NCI-H524 treated with DMSO at 0.1 percent for 48 hours (cell line): ENCODE measurements at regions not wholly inside any gene's neighbourhood (a gene's known extent, or its start where the extent isn't known, plus 50 kb on each side); places are given as distances from the start of the nearest gene placed in this dataset.
"Not testable (repeated sequence)": the region's sequence is repeated elsewhere in the genome, so short reads cannot be mapped to it uniquely, and the experiment has no call there.

ENCODE experiments used
- DNase-seq: peaks from one replicate; lab custom pipeline; 2025; lab: John Stamatoyannopoulos, UW

DNA sequence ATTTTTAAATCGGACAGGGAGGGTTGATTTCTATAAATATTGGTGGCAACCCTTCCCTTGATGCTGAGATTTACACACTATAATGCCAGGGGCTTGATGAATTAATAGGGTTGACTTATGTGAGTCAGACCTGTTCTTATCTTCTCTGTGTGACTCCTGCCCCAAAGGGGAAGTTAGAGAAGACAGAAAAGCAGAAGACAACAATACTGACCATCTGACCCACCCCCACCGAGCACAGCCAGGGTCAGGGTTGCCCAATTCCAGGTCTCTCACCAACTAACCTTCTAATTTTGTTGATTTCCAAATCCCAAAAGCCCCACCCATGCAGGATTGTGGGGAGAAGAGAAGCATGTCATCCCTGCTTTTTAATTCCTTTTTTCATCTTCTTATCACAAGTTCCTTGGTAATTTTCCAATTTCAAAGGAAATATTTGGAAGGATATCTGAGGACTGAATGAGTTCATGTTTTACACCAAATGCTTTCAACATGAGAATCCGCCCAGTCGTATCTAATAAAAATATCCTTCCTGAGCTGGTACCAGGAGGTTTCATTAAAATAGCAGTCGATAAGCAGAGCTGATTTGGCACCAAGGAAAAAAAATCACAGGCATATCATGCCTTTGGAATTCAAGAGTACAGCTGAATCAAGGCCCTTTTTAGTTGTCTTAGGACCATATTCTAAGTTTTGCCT lies 603.4 kb upstream of the CDH11 start:
- no peak for DNase-seq

DNA sequence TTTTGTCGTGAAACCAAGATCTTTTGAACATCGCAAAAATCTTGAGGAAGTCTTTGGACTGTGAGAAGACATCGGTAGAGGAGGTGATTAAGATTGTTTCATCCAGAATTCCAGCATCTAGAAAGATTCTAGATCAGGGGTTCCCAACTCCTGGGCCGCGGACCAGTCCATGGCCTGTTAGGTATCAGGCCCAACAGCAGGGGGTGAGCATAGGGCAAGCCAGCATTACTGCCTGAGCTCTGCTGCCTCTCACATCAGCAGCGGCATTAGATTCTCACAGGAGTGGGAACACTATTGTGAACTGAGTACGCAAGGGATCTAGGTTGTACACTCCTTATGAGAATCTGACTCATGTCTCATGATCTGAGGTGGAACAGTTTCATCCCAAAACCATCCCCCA lies 600.6 kb upstream of the CDH11 start:
- no peak for DNase-seq

- no peak for DNase-seq
Measured at GRCh38 chr16:65717846-65718245, 596.0 kb upstream of the CDH11 start.

DNA sequence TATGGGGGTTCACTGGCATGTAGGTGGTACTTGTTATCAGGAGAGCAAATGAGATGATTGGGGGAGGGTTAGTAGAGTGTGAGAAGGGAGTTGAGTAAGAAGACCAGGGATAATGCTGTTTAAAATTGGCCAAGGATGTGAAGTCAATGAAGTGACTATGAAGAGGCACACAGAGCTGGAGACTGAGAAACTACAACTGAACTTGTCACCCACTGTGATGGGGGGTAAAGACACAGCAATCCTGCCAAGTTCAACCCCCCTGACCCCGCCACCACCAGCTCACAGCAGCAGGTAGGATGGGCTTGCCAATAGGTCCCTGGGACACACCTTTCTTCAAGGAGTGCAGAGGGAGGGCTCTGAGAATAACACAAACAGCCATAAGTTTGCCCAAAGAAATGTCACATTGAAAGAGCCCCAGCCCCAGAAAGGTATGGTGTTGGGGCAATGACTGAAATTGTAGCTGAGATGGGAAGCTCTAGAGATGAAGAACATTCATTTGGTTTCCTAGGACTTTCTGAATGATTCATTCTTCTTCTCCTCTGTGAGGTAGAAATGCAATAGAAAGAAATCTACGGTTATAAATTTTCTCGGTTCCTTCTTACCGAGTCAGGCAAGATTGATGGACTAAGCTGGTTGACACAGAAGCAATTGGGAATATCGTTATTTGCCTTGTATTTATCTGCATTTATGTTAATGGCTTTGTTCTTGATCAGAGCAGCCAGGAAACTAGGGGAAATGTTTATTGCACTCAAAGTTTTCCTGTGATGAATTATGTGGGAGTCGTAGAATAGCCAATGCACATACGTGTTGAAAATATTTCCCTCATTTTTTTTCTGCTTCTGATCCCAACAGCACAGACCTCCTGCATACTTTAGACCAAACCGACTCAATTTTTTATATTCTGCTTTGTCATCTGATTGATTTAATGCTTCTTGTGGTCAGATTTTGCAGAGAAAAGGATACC lies 595.2 kb upstream of the CDH11 start:
- DNase-seq = no peak

DNA sequence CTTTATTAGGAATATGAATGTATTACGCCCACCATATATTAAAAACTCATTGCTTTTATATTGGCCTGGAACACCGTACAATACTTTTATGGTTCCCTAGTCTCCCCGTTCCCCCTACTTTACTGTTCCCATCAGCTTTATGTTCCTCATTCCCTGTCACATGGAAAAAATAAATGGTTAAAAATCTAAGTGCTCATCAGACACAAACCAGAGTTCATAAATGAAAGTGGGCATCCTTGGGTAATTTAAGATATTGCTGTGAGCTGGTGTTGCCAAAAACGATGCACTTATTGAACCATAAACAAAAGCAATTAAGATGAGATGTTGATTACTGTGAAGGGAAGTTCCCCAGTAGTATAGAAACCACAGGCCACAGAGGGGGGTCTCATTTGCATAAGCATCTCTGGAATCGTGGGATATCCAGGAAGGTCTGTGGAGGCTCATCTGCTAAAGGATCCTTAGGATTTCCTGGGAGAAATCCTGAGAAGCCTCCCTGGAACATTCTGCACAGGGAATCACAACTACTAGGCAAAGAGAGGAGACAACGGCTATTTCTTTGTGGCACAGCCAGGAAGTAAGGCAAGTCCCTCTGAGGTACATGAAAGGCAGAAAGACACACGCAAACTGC lies 591.4 kb upstream of the CDH11 start:
- no peak for DNase-seq

DNA sequence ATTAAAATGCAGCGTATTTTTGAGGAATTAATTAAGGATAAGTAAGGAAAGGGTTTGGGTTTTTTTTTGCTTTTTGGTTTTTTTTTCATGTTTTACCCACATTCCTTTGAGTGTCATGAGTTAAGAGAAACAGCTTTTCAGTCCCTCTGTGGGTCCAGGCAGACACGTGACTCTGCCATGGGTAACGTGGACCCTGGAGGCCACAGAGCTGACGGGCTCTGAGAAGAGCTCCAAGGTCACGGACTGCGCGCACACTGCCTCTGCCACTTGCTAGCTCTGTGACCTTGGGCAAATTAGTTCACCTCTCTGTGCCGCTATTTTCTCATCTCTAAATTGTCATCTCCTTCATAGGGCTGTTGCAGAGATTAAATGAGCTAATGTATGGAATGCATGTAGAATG lies 588.2 kb upstream of the CDH11 start:
- DNase-seq = no peak

DNA sequence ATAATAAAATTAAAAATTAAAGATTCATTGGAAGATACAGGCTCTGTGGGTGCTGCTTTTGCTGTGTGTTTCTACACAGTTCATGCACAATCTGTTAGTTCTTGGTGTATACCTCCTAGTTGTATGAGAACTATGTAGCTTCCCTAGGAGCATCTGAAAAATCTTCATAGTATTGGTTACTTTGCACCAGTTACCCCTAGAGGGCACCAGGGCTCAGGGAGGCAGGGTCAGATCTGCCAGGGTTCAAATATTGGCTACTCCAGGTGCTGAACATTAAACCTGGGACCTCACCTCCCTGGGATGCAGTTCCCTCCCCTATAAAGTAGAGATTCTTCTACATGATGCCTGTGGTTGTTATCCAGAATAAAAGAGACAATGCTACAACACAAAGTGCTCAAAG lies 583.0 kb upstream of the CDH11 start:
- DNase-seq = no peak

DNA sequence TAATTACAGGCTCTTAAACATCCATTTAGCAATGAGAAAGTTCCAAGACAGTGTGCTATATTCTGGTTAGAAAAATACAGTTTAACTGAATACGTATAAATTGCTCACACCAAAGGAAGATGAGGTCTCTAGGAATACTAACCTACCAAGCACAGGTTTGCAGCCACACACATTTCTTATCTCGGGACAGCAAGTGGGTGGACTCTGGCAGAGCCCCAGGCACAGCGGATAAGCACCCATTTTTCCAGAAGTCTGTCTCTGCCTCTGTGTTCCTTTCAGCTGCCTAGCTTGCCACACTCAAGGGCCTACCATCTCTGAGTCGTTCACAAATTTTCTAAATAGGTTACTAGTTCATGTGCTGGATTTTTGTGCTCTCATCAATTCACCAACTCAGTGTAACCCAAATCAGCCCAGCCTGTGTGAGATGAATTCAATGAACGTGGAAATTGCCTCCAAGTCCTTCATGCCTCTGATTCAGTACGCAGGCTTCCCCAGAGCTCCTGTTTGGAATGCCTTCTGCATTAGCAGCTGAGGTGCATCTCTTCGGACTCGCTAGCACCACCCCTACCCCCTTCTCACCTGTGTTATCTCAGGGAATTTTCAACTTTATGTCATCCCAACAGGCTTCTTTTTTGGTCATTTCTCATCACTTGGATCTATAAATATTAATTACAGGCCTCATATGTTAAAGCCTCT lies 581.0 kb upstream of the CDH11 start:
- no peak for DNase-seq

- DNase-seq = no peak
Measured at GRCh38 chr16:65700596-65700995, 578.7 kb upstream of the CDH11 start.

DNA sequence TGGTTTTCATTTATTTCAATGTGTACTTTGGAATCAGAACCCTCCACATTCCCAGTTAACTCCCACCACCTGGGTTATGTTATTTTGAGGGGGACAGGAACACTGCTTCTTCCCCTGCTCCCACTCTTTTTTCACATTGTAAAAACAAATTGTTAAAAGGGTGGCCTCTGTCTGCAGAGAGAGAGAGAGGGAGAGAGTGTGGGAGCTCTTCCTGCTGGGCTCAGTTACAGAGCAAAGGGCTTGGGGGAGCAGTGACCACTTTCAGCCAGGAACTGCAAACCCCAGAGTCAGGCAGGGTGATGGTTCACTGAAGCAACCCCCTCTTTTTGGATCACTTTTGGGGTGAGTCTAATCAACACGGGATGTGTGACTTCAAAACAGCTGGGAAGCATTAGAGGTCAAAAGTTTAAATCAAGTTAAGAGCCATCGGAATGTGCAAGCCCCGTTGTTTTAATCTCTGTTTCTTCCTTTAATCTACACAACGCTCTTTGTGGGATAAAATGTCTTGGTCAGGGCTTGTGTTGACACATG lies 577.0 kb upstream of the CDH11 start:
- no peak for DNase-seq

DNA sequence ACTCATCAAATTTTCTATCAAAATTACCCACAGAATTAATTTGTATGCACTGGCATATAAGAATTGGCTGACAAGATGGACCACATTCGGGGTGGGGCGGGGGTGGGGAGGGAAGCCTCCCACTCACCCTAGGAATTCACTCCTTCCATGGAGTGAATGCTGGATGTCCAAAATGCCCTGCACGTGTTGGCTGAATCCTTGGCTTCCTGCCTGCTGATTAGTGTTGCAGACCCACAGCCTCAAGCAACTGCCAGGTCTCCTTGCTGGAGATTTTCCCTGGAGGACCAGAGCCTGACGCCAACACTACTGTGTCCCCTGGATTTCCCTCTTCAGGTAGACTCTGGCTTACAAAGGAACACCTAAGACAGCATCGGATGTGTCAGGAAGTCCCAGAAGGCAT lies 575.7 kb upstream of the CDH11 start:
- no peak for DNase-seq

GRCh38 chr16:65697065-65697464 lies 575.2 kb upstream of the CDH11 start:
- no peak for DNase-seq

DNA sequence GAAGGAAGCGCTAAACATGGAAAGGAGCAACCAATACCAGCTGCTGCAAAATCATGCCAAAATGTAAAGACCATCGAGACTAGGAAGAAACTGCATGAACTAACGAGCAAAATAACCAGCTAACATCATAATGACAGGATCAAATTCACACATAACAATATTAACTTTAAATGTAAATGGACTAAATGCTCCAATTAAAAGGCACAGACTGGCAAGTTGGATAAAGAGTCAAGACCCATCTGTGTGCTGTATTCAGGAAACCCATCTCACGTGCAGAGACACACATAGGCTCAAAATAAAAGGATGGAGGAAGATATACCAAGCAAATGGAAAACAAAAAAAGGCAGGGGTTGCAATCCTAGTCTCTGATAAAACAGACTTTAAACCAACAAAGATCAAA lies 570.0 kb upstream of the CDH11 start:
- DNase-seq = not testable (repeated sequence)

- no peak for DNase-seq
Measured at GRCh38 chr16:65689726-65690125, 567.9 kb upstream of the CDH11 start.

GRCh38 chr16:65688301-65688700 lies 566.4 kb upstream of the CDH11 start:
- DNase-seq = no peak

- DNase-seq = no peak
Measured at GRCh38 chr16:65684230-65684629, 562.4 kb upstream of the CDH11 start.

- no peak for DNase-seq
Measured at GRCh38 chr16:65681406-65681805, 559.5 kb upstream of the CDH11 start.

GRCh38 chr16:65679785-65680184 lies 557.9 kb upstream of the CDH11 start:
- no peak for DNase-seq

- DNase-seq = no peak
Measured at GRCh38 chr16:65675161-65675560, 553.3 kb upstream of the CDH11 start.

- no peak for DNase-seq
Measured at GRCh38 chr16:65672960-65673359, 551.1 kb upstream of the CDH11 start.

- no peak for DNase-seq
Measured at GRCh38 chr16:65671071-65671470, 549.2 kb upstream of the CDH11 start.

DNA sequence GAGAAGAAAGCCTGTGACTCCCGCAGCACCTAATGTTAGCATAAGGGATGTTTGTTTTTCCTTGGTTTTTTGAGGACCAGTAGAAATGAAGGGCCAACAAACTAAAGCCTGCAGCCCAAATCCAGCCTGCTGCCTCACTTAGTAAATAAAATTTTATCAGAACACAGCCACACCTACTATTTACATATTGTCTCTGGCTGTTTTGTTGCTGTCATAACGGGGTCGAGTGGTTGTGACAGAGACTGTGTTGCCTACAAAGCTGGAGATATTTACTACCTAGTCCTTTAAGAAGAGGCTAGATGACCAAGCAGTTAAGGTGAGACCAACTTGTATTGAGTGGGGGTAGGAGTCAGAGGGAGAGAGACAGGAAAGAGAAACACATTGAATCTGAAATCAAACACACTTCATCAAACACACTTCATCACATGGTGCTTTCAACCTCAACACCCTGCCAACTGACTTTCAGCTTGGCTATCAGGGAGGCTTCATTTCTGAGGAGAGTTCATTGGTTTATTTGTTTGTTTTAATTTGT lies 546.3 kb upstream of the CDH11 start:
- no peak for DNase-seq
